RPMI8226 (cell line): ENCODE measurements at regions not wholly inside any gene's neighbourhood (a gene's known extent, or its start where the extent isn't known, plus 50 kb on each side); places are given as distances from the start of the nearest gene placed in this dataset.

Source experiments
- DNase-seq: peaks from one replicate; pipeline ENCODE4 v3.0.0-alpha.2; 2015

- no peak for DNase-seq
These were observed 263.4 kb downstream of the MRTFB start for GRCh38 chr16:14334366-14335080.

GRCh38 chr16:14333361-14333760, 262.2 kb downstream of the MRTFB start:
- DNase-seq = no peak

- DNase-seq = no peak
These were observed 259.9 kb downstream of the MRTFB start for GRCh38 chr16:14331020-14331419.

GRCh38 chr16:14329727-14330350, 258.7 kb downstream of the MRTFB start:
- no peak for DNase-seq

- DNase-seq = no peak
These were observed 254.6 kb downstream of the MRTFB start for GRCh38 chr16:14325502-14326401.

- DNase-seq = no peak
These were observed 253.5 kb downstream of the MRTFB start for GRCh38 chr16:14324581-14324980.

- no peak for DNase-seq
These were observed 251.1 kb downstream of the MRTFB start for GRCh38 chr16:14322186-14322585.

- DNase-seq = no peak
These were observed 250.4 kb downstream of the MRTFB start for GRCh38 chr16:14321542-14321941.

GRCh38 chr16:14320406-14320805, 249.3 kb downstream of the MRTFB start:
- no peak for DNase-seq
